ENCODE measurements at regions not wholly inside any gene's neighbourhood (a gene's known extent, or its start where the extent isn't known, plus 50 kb on each side); places are given as distances from the start of the nearest gene placed in this dataset.

GRCh38 chr1:90780981-90781380, 63.9 kb upstream of the BARHL2 start:
- no peak for TF ChIP-seq TAF1 (IDR thresholded peaks at IDR 0.05; ENCODE audit: low read depth)
- TF ChIP-seq POLR2AphosphoS5 (IDR thresholded peaks at IDR 0.05): no peak
- no peak for TF ChIP-seq EZH2 (IDR thresholded peaks at IDR 0.05; ENCODE audit: borderline replicate concordance, insufficient read depth, low read length, poor library complexity, severe bottlenecking)
- TF ChIP-seq RAD21 (conservative IDR thresholded peaks at IDR 0.05): no peak
- no peak for TF ChIP-seq EP300 (conservative IDR thresholded peaks at IDR 0.05; ENCODE audit: poor library complexity, severe bottlenecking)
- TF ChIP-seq CTCF (IDR thresholded peaks at IDR 0.05; ENCODE audit: poor library complexity, severe bottlenecking): no peak
- no peak for TF ChIP-seq MXI1 (conservative IDR thresholded peaks at IDR 0.05; ENCODE audit: poor library complexity, severe bottlenecking)
- TF ChIP-seq REST (IDR thresholded peaks at IDR 0.05; ENCODE audit: borderline replicate concordance): no peak
- no peak for TF ChIP-seq SMC3 (conservative IDR thresholded peaks at IDR 0.05; ENCODE audit: poor library complexity)

GRCh38 chr1:90779573-90779972, 62.5 kb upstream of the BARHL2 start:
- H3K4me3 ChIP-seq (ENCODE audit: low read length): no peak overlapping the region
- H4K20me1 ChIP-seq (ENCODE audit: insufficient read depth): no peaks in the 10 kb centered on the region
- no peak overlapping the region for H2AFZ ChIP-seq (ENCODE audit: low read depth, low read length)
- no peak overlapping the region for H3K27ac ChIP-seq (ENCODE audit: low read length)
- no peaks in the 10 kb centered on the region for H3F3A ChIP-seq (ENCODE audit: insufficient read depth, low read length, poor library complexity, severe bottlenecking)
- no peak overlapping the region for H3K4me2 ChIP-seq (ENCODE audit: low read length)
- H3K9me3 ChIP-seq (ENCODE audit: low read length): no peaks in the 10 kb centered on the region
- H3K79me2 ChIP-seq (replicated peaks; ENCODE audit: insufficient read depth, low read length): no peaks in the 10 kb centered on the region
- TF ChIP-seq EP300 (conservative IDR thresholded peaks at IDR 0.05; ENCODE audit: poor library complexity, severe bottlenecking): no peak
- no peak for TF ChIP-seq RAD21 (conservative IDR thresholded peaks at IDR 0.05)
- TF ChIP-seq MXI1 (conservative IDR thresholded peaks at IDR 0.05; ENCODE audit: poor library complexity, severe bottlenecking): no peak
- no peak for TF ChIP-seq SMC3 (conservative IDR thresholded peaks at IDR 0.05; ENCODE audit: poor library complexity)
- no peak for TF ChIP-seq EZH2 (IDR thresholded peaks at IDR 0.05; ENCODE audit: borderline replicate concordance, insufficient read depth, low read length, poor library complexity, severe bottlenecking)
- no peaks in the 10 kb centered on the region for H3K36me3 ChIP-seq (ENCODE audit: insufficient read depth, low read length)
- no peaks in the 10 kb centered on the region for H3K9me2 ChIP-seq (ENCODE audit: insufficient read depth, low read length)
- H3K27me3 ChIP-seq (ENCODE audit: insufficient read depth, low read depth, low read length): no peaks in the 10 kb centered on the region
- H3K9ac ChIP-seq (ENCODE audit: low read length): no peak overlapping the region

More at GRCh38 chr1:90780981-90781380, 63.9 kb upstream of the BARHL2 start:
- H3K27me3 ChIP-seq (ENCODE audit: insufficient read depth, low read depth, low read length): no peaks in the 10 kb centered on the region
- H3K27ac ChIP-seq (ENCODE audit: low read length): no peak overlapping the region
- no peaks in the 10 kb centered on the region for H3F3A ChIP-seq (ENCODE audit: insufficient read depth, low read length, poor library complexity, severe bottlenecking)
- H2AFZ ChIP-seq (ENCODE audit: low read depth, low read length): no peak overlapping the region
- no peaks in the 10 kb centered on the region for H3K9me3 ChIP-seq (ENCODE audit: low read length)
- H3K36me3 ChIP-seq (ENCODE audit: insufficient read depth, low read length): no peaks in the 10 kb centered on the region
- no peaks in the 10 kb centered on the region for H3K9me2 ChIP-seq (ENCODE audit: insufficient read depth, low read length)
- H4K20me1 ChIP-seq (ENCODE audit: insufficient read depth): no peaks in the 10 kb centered on the region
- no peak overlapping the region for H3K9ac ChIP-seq (ENCODE audit: low read length)
- H3K4me2 ChIP-seq (ENCODE audit: low read length): no peak overlapping the region
- no peaks in the 10 kb centered on the region for H3K79me2 ChIP-seq (replicated peaks; ENCODE audit: insufficient read depth, low read length)
- no peak overlapping the region for H3K4me3 ChIP-seq (ENCODE audit: low read length)

Measured in neural cell (in vitro differentiated cells).